GM23338 (cell line): ENCODE measurements at regions not wholly inside any gene's neighbourhood (a gene's known extent, or its start where the extent isn't known, plus 50 kb on each side); places are given as distances from the start of the nearest gene placed in this dataset.

ENCODE experiments used
- ATAC-seq: fragments of 200-7000 bp; cut with Tn5 transposase; 3 replicates; pipeline ENCODE4 v1.9.1; 2020
- DNase-seq: peaks from one replicate; pipeline ENCODE4 v3.0.0-alpha.2; 2015; ENCODE audit warnings: low spot score
- H2AFZ ChIP-seq: fragments of 200-600 bp; sonication (generic); 2 replicates; pipeline ENCODE4 v1.8.0; 2016; ENCODE audit warnings: antibody characterized with exemption, mild to moderate bottlenecking, moderate library complexity
- H3F3A ChIP-seq: fragments of 200-600 bp; sonication (generic); replicated peaks from 2 replicates; pipeline ENCODE4 v1.8.0; 2017; ENCODE audit warnings: antibody characterized with exemption, mixed run types, low read depth
- H3K27ac ChIP-seq: fragments of 200-600 bp; sonication (generic); 2 replicates; pipeline ENCODE4 v1.6.1; 2016; ENCODE audit warnings: low read depth
- H3K27me3 ChIP-seq: fragments of 200-600 bp; sonication (generic); 2 replicates; pipeline ENCODE4 v1.8.0; 2016; ENCODE audit warnings: mild to moderate bottlenecking, mixed run types, moderate library complexity; ENCODE audit not compliant: insufficient read depth
- H3K36me3 ChIP-seq: fragments of 200-600 bp; sonication (generic); 2 replicates; pipeline ENCODE4 v1.8.0; 2016; ENCODE audit warnings: mild to moderate bottlenecking; ENCODE audit not compliant: insufficient read depth
- H3K4me1 ChIP-seq: fragments of 200-600 bp; sonication (generic); 2 replicates; pipeline ENCODE4 v1.8.0; 2016; ENCODE audit warnings: mild to moderate bottlenecking, moderate library complexity; ENCODE audit not compliant: insufficient read depth
- H3K4me2 ChIP-seq: fragments of 200-600 bp; sonication (generic); 2 replicates; pipeline ENCODE4 v1.7.1; 2017; ENCODE audit warnings: mixed run types
- H3K4me3 ChIP-seq: fragments of 200-600 bp; sonication (generic); 2 replicates; pipeline ENCODE4 v1.6.1; 2016; ENCODE audit warnings: mixed run types
- H3K79me2 ChIP-seq: fragments of 200-600 bp; sonication (generic); replicated peaks from 2 replicates; pipeline ENCODE4 v1.8.0; 2017; ENCODE audit warnings: mild to moderate bottlenecking; ENCODE audit not compliant: insufficient read depth
- H3K9me2 ChIP-seq: fragments of 200-600 bp; sonication (generic); 2 replicates; pipeline ENCODE4 v1.8.0; 2017; ENCODE audit not compliant: insufficient read depth
- H4K20me1 ChIP-seq: fragments of 200-600 bp; sonication (generic); replicated peaks from 2 replicates; pipeline ENCODE4 v1.8.0; 2017; ENCODE audit warnings: mild to moderate bottlenecking; ENCODE audit not compliant: insufficient read depth
- H3K27ac Mint-ChIP-seq: 2 replicates; pipeline ENCODE4 v1.8.0; 2020; ENCODE audit warnings: inconsistent platforms, mild to moderate bottlenecking, moderate library complexity, mixed read lengths
- H3K27me3 Mint-ChIP-seq: 3 replicates; pipeline ENCODE4 v1.8.0; 2022; ENCODE audit warnings: low read depth, mild to moderate bottlenecking, moderate library complexity, mixed read lengths, inconsistent platforms; ENCODE audit not compliant: insufficient read depth, poor library complexity
- H3K36me3 Mint-ChIP-seq: 3 replicates; pipeline ENCODE4 v1.8.0; 2021; ENCODE audit warnings: low read depth, mild to moderate bottlenecking, inconsistent platforms, moderate library complexity, mixed read lengths
- H3K4me1 Mint-ChIP-seq: 3 replicates; pipeline ENCODE4 v1.8.0; 2020; ENCODE audit warnings: mild to moderate bottlenecking, inconsistent platforms, mixed read lengths
- H3K4me3 Mint-ChIP-seq: 3 replicates; pipeline ENCODE4 v1.8.0; 2021; ENCODE audit warnings: moderate library complexity, mild to moderate bottlenecking, inconsistent platforms, mixed read lengths
- H3K9me3 Mint-ChIP-seq: 3 replicates; pipeline ENCODE4 v1.8.0; 2020; ENCODE audit warnings: moderate library complexity, mild to moderate bottlenecking, inconsistent platforms, mixed read lengths
- CREB1 ChIP-seq: fragments of 250-450 bp; sonication (Bioruptor Pico); IDR thresholded peaks from 2 replicates; pipeline ENCODE4 v1.5.0; 2020; ENCODE audit warnings: low read depth, mild to moderate bottlenecking, moderate library complexity
- CTCF ChIP-seq, 2 experiments: fragments of 200-600 bp in 1 of 2; sonication (generic) in 1 of 2; conservative IDR thresholded peaks; 2 replicates each; pipeline versions ENCODE4 v1.5.1 to v1.6.1; 2016 to 2017; ENCODE audit warnings: antibody characterized with exemption in 2 of 2, low read depth in 2 of 2, mild to moderate bottlenecking in 2 of 2, moderate library complexity in 1 of 2
- EZH2 ChIP-seq: fragments of 200-600 bp; sonication (generic); IDR thresholded peaks from one replicate; pipeline ENCODE4 v1.8.0; 2017; ENCODE audit warnings: antibody characterized with exemption, mild to moderate bottlenecking, low read depth; ENCODE audit not compliant: unreplicated experiment
- EZH2phosphoT487 ChIP-seq: fragments of 200-600 bp; sonication (generic); IDR thresholded peaks from one replicate; pipeline ENCODE4 v1.8.1; 2018; ENCODE audit warnings: antibody characterized with exemption; ENCODE audit not compliant: unreplicated experiment
- JUNB ChIP-seq: IDR thresholded peaks from one replicate; pipeline ENCODE4 v1.6.1; 2016; ENCODE audit warnings: antibody characterized with exemption; ENCODE audit not compliant: unreplicated experiment
- NANOG ChIP-seq: IDR thresholded peaks from 2 replicates; pipeline ENCODE4 v1.6.1; 2016; ENCODE audit warnings: antibody characterized with exemption, borderline replicate concordance
- POLR2AphosphoS5 ChIP-seq: IDR thresholded peaks from 2 replicates; pipeline ENCODE4 v1.6.1; 2016; ENCODE audit warnings: antibody characterized with exemption, low read depth
- REST ChIP-seq: IDR thresholded peaks from one replicate; pipeline ENCODE4 v1.6.1; 2018; ENCODE audit warnings: antibody characterized with exemption; ENCODE audit not compliant: unreplicated experiment
- STAT1 ChIP-seq: IDR thresholded peaks from one replicate; pipeline ENCODE4 v1.6.1; 2016; ENCODE audit warnings: antibody characterized with exemption; ENCODE audit not compliant: unreplicated experiment
- ZNF114 ChIP-seq: fragments of 250-450 bp; sonication (Bioruptor Pico); IDR thresholded peaks from 2 replicates; pipeline ENCODE4 v1.5.0; 2020; ENCODE audit warnings: mild to moderate bottlenecking, moderate library complexity
- ZNF331 ChIP-seq: fragments of 250-450 bp; sonication (Bioruptor Pico); IDR thresholded peaks from 2 replicates; pipeline ENCODE4 v1.5.0; 2020; ENCODE audit warnings: low read depth, mild to moderate bottlenecking, moderate library complexity
- ZNF462 ChIP-seq: fragments of 250-450 bp; sonication (Bioruptor Pico); IDR thresholded peaks from 2 replicates; pipeline ENCODE4 v1.5.0; 2020; ENCODE audit warnings: mild to moderate bottlenecking, moderate library complexity

- H3K9me2 ChIP-seq, result 0 out of 2 replicates have a peak, but pooled peaks cover under 1% of the 10 kb centered on the region
- H4K20me1 ChIP-seq, result no peaks in the 10 kb centered on the region
- H3K27me3 ChIP-seq, result no peaks in the 10 kb centered on the region
- H3K4me3 ChIP-seq, result no peak overlapping the region
- Mint-ChIP-seq H3K9me3 (no peaks in the 10 kb centered on the region), H3K4me1 (no peaks in the 10 kb centered on the region), H3K27ac (no peak overlapping the region), H3K27me3 (no peaks in the 10 kb centered on the region), H3K4me3 (no peak overlapping the region), H3K36me3 (no peaks in the 10 kb centered on the region)
- H3K4me2 ChIP-seq, result no peak overlapping the region
- DNase-seq (no peak), ATAC-seq (no peak)
- H3K27ac ChIP-seq, result no peak overlapping the region
- no peaks in the 10 kb centered on the region for H3K4me1 ChIP-seq
- peak overlapping the region; percentile 70 for H2AFZ ChIP-seq
- TF ChIP-seq EZH2, result no peak
- TF ChIP-seq ZNF462 (CRISPR knock-in tag), result no peak
- no peaks in the 10 kb centered on the region for H3K79me2 ChIP-seq
- no peaks in the 10 kb centered on the region for H3K36me3 ChIP-seq
- H3F3A ChIP-seq, result no peaks in the 10 kb centered on the region
These were observed 523.8 kb downstream of the ELAVL2 start for GRCh38 chr9:23302281-23302680.

GRCh38 chr9:23306731-23307130 is 519.3 kb downstream of the ELAVL2 start:
- H3K36me3 ChIP-seq, result no peaks in the 10 kb centered on the region
- ATAC-seq (no peak), DNase-seq (no peak)
- H3K4me2 ChIP-seq, result no peak overlapping the region
- no peak overlapping the region for H3K27ac ChIP-seq
- no peaks in the 10 kb centered on the region for H3K79me2 ChIP-seq
- H3K27me3 Mint-ChIP-seq, result no peaks in the 10 kb centered on the region
- no peak overlapping the region for H3K4me3 Mint-ChIP-seq
- H3K4me1 ChIP-seq, result no peaks in the 10 kb centered on the region
- H3K27ac Mint-ChIP-seq, result no peak overlapping the region
- H4K20me1 ChIP-seq, result no peaks in the 10 kb centered on the region
- H3K36me3 Mint-ChIP-seq, result no peaks in the 10 kb centered on the region
- H3K4me3 ChIP-seq, result no peak overlapping the region
- H3K4me1 Mint-ChIP-seq, result no peaks in the 10 kb centered on the region
- H3K9me2 ChIP-seq, result no peaks in the 10 kb centered on the region
- no peaks in the 10 kb centered on the region for H3K27me3 ChIP-seq
- no peaks in the 10 kb centered on the region for H3K9me3 Mint-ChIP-seq
- no peaks in the 10 kb centered on the region for H3F3A ChIP-seq
- H2AFZ ChIP-seq, result no peak overlapping the region
- TF ChIP-seq ZNF114 (CRISPR knock-in tag) (no peak), ZNF331 (CRISPR knock-in tag) (no peak), NANOG (no peak), EZH2phosphoT487 (no peak), JUNB (no peak), STAT1 (no peak), REST (no peak), CREB1 (CRISPR knock-in tag) (no peak), EZH2 (no peak), CTCF (conservative IDR thresholded peaks at IDR 0.05; ENCODE audit: low read depth in 2 of 2) (no peak), POLR2AphosphoS5 (no peak)
